Tibial nerve (tissue), 4 donors: ENCODE measurements at regions not wholly inside any gene's neighbourhood (a gene's known extent, or its start where the extent isn't known, plus 50 kb on each side); places are given as distances from the start of the nearest gene placed in this dataset.

Experiments
- DNase-seq, 2 donors: peaks; one replicate each; pipeline ENCODE4 v3.0.0-alpha.2; 2019; ENCODE audit warnings: low spot score in 2 of 2
- H3K27ac ChIP-seq, 4 donors: fragments of 200-600 bp; sonication (generic) in 3 of 4; one replicate each; pipeline ENCODE4 v1.5.1; 2017 to 2019; ENCODE audit warnings: mild to moderate bottlenecking in 1 of 4
- H3K27me3 ChIP-seq, 2 donors: fragments of 200-600 bp; sonication (generic) in 1 of 2; one replicate each; pipeline versions ENCODE4 v1.5.1 to v1.6.0; 2017 to 2019
- H3K36me3 ChIP-seq, 3 donors: fragments of 200-600 bp; sonication (generic); one replicate each; pipeline ENCODE4 v1.5.1; 2018 to 2019
- H3K4me1 ChIP-seq, 4 donors: fragments of 200-600 bp; sonication (generic) in 3 of 4; one replicate each; pipeline ENCODE4 v1.5.1; 2017 to 2019
- H3K4me3 ChIP-seq, 4 donors: fragments of 200-600 bp; sonication (generic) in 3 of 4; one replicate each; pipeline ENCODE4 v1.5.1; 2017 to 2019; ENCODE audit warnings: mild to moderate bottlenecking in 1 of 4, moderate library complexity in 1 of 4
- H3K9me3 ChIP-seq, 4 donors: fragments of 200-600 bp; sonication (generic) in 3 of 4; one replicate each; pipeline ENCODE4 v1.5.1; 2017 to 2019
- CTCF ChIP-seq, 5 experiments: fragments of 200-600 bp in 3 of 5; fragments of 450-650 bp in 2 of 5; sonication (generic) in 3 of 5; IDR thresholded peaks; one replicate each; pipeline ENCODE4 v1.5.1; 2016 to 2019; ENCODE audit warnings: antibody characterized with exemption in 5 of 5, mild to moderate bottlenecking in 3 of 5, moderate library complexity in 2 of 5
- EP300 ChIP-seq, 2 donors: sonication (generic); formaldehyde crosslinking; IDR thresholded peaks; one replicate each; pipeline ENCODE4 v1.6.1; 2017; ENCODE audit warnings: antibody characterized with exemption in 2 of 2, mild to moderate bottlenecking in 1 of 2
- POLR2A ChIP-seq, 2 donors: fragments of 450-650 bp; IDR thresholded peaks; one replicate each; pipeline ENCODE4 v1.6.1; 2017; ENCODE audit warnings: antibody characterized with exemption in 2 of 2, mild to moderate bottlenecking in 2 of 2, moderate library complexity in 2 of 2
- WGBS, 2 donors: methylation state at CpG; one replicate each; pipeline ENCODE4 v1.1.5; 2018; 5-methylcytosine and 5-hydroxymethylcytosine counted together

- no peaks in the 10 kb centered on the region for H3K27me3 ChIP-seq
- no peaks in the 10 kb centered on the region for H3K9me3 ChIP-seq
- no peaks in the 10 kb centered on the region for H3K36me3 ChIP-seq
- no peak for DNase-seq
- H3K27ac ChIP-seq, result no peak overlapping the region
- no peak for TF ChIP-seq POLR2A (IDR thresholded peaks at IDR 0.05)
- peak; percentile 27 to 61 (median 46) for TF ChIP-seq CTCF (IDR thresholded peaks at IDR 0.05)
- no peak for TF ChIP-seq EP300 (IDR thresholded peaks at IDR 0.05)
- peaks cover 0 to 23% (median 3%) of the 10 kb centered on the region in 4 donors for H3K4me1 ChIP-seq
- WGBS, 2 donors, result 2 to 12% methylated on average over 1 of the region's 1 CpG
- no peak overlapping the region for H3K4me3 ChIP-seq
Observed at GRCh38 chr3:153970741-153971347, 150.3 kb upstream of the ARHGEF26 start.

GRCh38 chr3:153972862-153973261 is 148.3 kb upstream of the ARHGEF26 start:
- WGBS, 2 donors, result 78 to 85% methylated on average over 1 of the region's 1 CpG
- TF ChIP-seq EP300 (IDR thresholded peaks at IDR 0.05) (no peak), CTCF (IDR thresholded peaks at IDR 0.05) (no peak), POLR2A (IDR thresholded peaks at IDR 0.05) (no peak)
- Histone ChIP-seq H3K27ac (no peak overlapping the region), H3K27me3 (no peaks in the 10 kb centered on the region), H3K36me3 (no peaks in the 10 kb centered on the region), H3K4me1 (peaks cover 0 to 36% (median 9%) of the 10 kb centered on the region in 4 donors), H3K4me3 (no peak overlapping the region), H3K9me3 (no peaks in the 10 kb centered on the region)
- DNase-seq, result no peak

- H3K27ac ChIP-seq, result peak overlapping the region in 1 of 4 donors; percentile 41
- 47 to 51% methylated on average over 3 of the region's 3 CpGs for WGBS, 2 donors
- H3K27me3 ChIP-seq, result no peaks in the 10 kb centered on the region
- H3K9me3 ChIP-seq, result no peaks in the 10 kb centered on the region
- no peak overlapping the region for H3K4me3 ChIP-seq
- H3K4me1 ChIP-seq, result peaks cover 0 to 45% (median 13%) of the 10 kb centered on the region in 4 donors
- no peak for TF ChIP-seq POLR2A (IDR thresholded peaks at IDR 0.05)
- TF ChIP-seq EP300 (IDR thresholded peaks at IDR 0.05), result no peak
- no peak for TF ChIP-seq CTCF (IDR thresholded peaks at IDR 0.05)
- no peaks in the 10 kb centered on the region for H3K36me3 ChIP-seq
- no peak for DNase-seq
Observed at GRCh38 chr3:153973722-153974265, 147.4 kb upstream of the ARHGEF26 start.

- no peaks in the 10 kb centered on the region for H3K9me3 ChIP-seq
Observed at GRCh38 chr3:153974614-153975013, 146.6 kb upstream of the ARHGEF26 start.

More at GRCh38 chr3:153974614-153975013, 146.6 kb upstream of the ARHGEF26 start:
- TF ChIP-seq CTCF (IDR thresholded peaks at IDR 0.05) (no peak), EP300 (IDR thresholded peaks at IDR 0.05) (no peak), POLR2A (IDR thresholded peaks at IDR 0.05) (no peak)
- H3K4me3 ChIP-seq, result no peak overlapping the region
- H3K36me3 ChIP-seq, result no peaks in the 10 kb centered on the region
- DNase-seq, result no peak
- H3K27ac ChIP-seq, result peak overlapping the region in 1 of 4 donors; percentile 47
- no peaks in the 10 kb centered on the region for H3K27me3 ChIP-seq
- H3K4me1 ChIP-seq, result peaks cover 0 to 51% (median 15%) of the 10 kb centered on the region in 4 donors
